MCF 10A (cell line): ENCODE measurements at regions not wholly inside any gene's neighbourhood (a gene's known extent, or its start where the extent isn't known, plus 50 kb on each side); places are given as distances from the start of the nearest gene placed in this dataset.

Experiments used
- BruUV-seq: library from RNA; stranded (reverse); fragments of 400-500 nt; replicated peaks from 2 replicates; lab custom pipeline; 2021; lab: Mats Ljungman, UMichigan
- CTCF ChIA-PET: fragments of 300-600 bp; sonication (Branson Sonifier 250); formaldehyde crosslinking; extraction: SDS; loops from one replicate; lab custom pipeline; 2021; ENCODE audit warnings: antibody characterized with exemption, inconsistent platforms; lab: Yijun Ruan, JAX
- POLR2A ChIA-PET: fragments of 300-600, 350-650 bp; sonication (Branson Sonifier 250); formaldehyde crosslinking; extraction: SDS; loops from one replicate; lab custom pipeline; 2020; ENCODE audit warnings: antibody characterized with exemption, inconsistent platforms; lab: Yijun Ruan, JAX
- DNase-seq: peaks from one replicate; pipeline ENCODE4 v3.0.0-alpha.2; 2018; ENCODE audit not compliant: unreplicated experiment
- H3K27ac Mint-ChIP-seq: one replicate; pipeline ENCODE4 v1.8.0; 2022; ENCODE audit warnings: mild to moderate bottlenecking, low read depth, mixed read lengths; ENCODE audit not compliant: unreplicated experiment
- H3K27me3 Mint-ChIP-seq: one replicate; pipeline ENCODE4 v1.8.0; 2022; ENCODE audit warnings: mixed read lengths; ENCODE audit not compliant: insufficient read depth, unreplicated experiment
- H3K36me3 Mint-ChIP-seq: one replicate; pipeline ENCODE4 v1.8.0; 2022; ENCODE audit warnings: mild to moderate bottlenecking, moderate library complexity, mixed read lengths; ENCODE audit not compliant: insufficient read depth, unreplicated experiment
- H3K4me1 Mint-ChIP-seq: one replicate; pipeline ENCODE4 v1.8.0; 2022; ENCODE audit warnings: mixed read lengths; ENCODE audit not compliant: insufficient read depth, unreplicated experiment
- H3K4me3 Mint-ChIP-seq: one replicate; pipeline ENCODE4 v1.8.0; 2022; ENCODE audit warnings: mild to moderate bottlenecking, moderate library complexity, mixed read lengths; ENCODE audit not compliant: unreplicated experiment
- H3K9me3 Mint-ChIP-seq: one replicate; pipeline ENCODE4 v1.8.0; 2022; ENCODE audit warnings: mixed read lengths; ENCODE audit not compliant: unreplicated experiment
- intact Hi-C: fragments of 100-400 bp; cut with micrococcal nuclease; formaldehyde crosslinking; loops from 2 replicates; pipeline ENCODE4 v1.14.1; 2022
- TF ChIP-seq, protein P1 (sequence below): fragments of 200-600 bp; IDR thresholded peaks from one replicate; pipeline ENCODE4 v1.8.0; 2022; ENCODE audit warnings: antibody characterized with exemption, mild to moderate bottlenecking; ENCODE audit not compliant: unreplicated experiment

DNA sequence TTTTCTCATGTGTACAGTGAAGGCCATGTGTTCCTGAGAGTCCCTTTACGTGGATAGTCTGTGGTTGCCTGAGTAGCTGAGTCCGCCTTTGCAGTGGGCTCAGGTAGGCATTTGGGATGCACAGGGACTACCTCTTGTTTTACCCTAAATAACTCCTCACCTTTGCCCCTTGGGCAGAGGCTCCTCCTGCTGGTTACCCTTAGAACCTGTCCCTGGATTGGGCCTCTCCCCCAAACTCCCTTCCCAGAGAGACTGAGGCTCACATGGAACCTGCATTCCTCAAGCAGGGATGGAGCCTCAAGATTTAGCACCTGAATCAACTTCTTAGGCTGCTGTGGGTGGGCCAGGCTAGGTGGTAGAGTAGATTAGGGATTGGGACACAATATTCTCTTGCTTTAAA lies 111.7 kb downstream of the FOXD2 start:
- intact Hi-C loops = no loop called here
- ChIA-PET POLR2A (no interaction called here), CTCF (interaction anchor here (0.7 to 1.3 kb wide), 2 partner anchors 46 to 161 kb away, joined by 4 read pairs; no protein-coding TSS in a partner anchor)
- Mint-ChIP-seq H3K9me3 (no peaks in the 10 kb centered on the region), H3K4me1 (no peaks in the 10 kb centered on the region), H3K4me3 (no peak overlapping the region), H3K36me3 (no peaks in the 10 kb centered on the region), H3K27me3 (no peaks in the 10 kb centered on the region), H3K27ac (no peak overlapping the region)
- BruUV-seq = no TSS peak
- TF ChIP-seq, protein P1, sequence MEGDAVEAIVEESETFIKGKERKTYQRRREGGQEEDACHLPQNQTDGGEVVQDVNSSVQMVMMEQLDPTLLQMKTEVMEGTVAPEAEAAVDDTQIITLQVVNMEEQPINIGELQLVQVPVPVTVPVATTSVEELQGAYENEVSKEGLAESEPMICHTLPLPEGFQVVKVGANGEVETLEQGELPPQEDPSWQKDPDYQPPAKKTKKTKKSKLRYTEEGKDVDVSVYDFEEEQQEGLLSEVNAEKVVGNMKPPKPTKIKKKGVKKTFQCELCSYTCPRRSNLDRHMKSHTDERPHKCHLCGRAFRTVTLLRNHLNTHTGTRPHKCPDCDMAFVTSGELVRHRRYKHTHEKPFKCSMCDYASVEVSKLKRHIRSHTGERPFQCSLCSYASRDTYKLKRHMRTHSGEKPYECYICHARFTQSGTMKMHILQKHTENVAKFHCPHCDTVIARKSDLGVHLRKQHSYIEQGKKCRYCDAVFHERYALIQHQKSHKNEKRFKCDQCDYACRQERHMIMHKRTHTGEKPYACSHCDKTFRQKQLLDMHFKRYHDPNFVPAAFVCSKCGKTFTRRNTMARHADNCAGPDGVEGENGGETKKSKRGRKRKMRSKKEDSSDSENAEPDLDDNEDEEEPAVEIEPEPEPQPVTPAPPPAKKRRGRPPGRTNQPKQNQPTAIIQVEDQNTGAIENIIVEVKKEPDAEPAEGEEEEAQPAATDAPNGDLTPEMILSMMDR = no peak
- no peak for DNase-seq

DNA sequence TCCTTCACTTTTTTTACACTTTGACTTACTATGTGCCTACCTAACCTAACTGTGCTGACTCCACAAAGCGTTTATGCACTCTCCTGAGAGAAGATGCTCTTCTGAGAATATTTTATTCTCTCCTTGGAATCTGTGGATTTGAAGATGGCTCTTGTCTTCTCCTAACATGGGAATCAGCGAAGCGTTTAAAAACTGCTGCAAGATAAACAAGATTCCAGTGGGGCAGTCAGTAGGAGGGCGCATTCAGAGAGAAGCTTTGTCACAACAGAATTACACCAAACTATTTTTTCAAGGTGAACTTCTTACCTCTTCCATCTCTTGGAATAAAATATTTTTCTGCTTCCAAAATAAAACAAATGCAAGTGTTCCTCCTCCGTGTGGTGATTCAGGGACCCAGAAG lies 113.1 kb downstream of the FOXD2 start:
- ChIA-PET POLR2A (no interaction called here), CTCF (interaction anchor here (0.9 to 2.0 kb wide), 3 partner anchors 9 to 128 kb away, joined by 3 to 7 read pairs (median 3); partner anchors contain the start of gene FOXD2)
- no peaks in the 10 kb centered on the region for H3K36me3 Mint-ChIP-seq
- no TSS peak for BruUV-seq
- intact Hi-C loops = no loop called here
- no peaks in the 10 kb centered on the region for H3K4me1 Mint-ChIP-seq
- H3K27ac Mint-ChIP-seq = no peak overlapping the region
- H3K4me3 Mint-ChIP-seq = no peak overlapping the region
- DNase-seq = no peak
- H3K27me3 Mint-ChIP-seq = no peaks in the 10 kb centered on the region
- TF ChIP-seq, protein P1 = no peak
- H3K9me3 Mint-ChIP-seq = no peaks in the 10 kb centered on the region

DNA sequence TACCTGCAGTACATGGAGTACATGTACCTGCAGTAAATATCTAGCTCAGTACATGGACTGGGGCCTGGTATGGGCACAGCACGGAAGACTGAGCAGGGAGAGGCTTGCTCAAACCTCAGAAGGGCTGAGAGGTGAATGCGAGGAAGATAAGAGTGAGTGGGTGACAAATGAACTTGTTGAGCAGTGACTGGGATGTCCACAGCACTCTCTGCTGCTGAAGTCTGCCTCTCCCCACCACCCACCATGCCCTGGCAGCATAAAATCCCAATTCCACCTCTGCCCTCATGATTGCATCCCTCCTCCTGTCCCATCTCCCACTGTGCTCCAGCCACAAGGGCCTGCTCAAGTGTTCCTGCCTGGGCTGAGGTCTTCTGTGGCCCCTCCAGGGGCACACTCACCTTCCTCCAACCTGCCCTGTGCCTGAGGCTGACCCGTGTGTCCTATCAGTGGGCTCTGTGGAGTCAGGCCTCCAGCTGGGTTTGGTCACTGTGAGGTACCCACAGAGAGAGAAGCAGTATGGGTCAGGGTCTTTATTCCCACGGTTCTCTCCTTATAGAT lies 114.2 kb downstream of the FOXD2 start:
- TF ChIP-seq, protein P1 = no peak
- ChIA-PET CTCF (interaction anchor here (0.9 to 2.0 kb wide), 3 partner anchors 8 to 158 kb away, joined by 3 to 7 read pairs (median 3); no protein-coding TSS in a partner anchor), POLR2A (no interaction called here)
- H3K27ac Mint-ChIP-seq = no peak overlapping the region
- no peaks in the 10 kb centered on the region for H3K36me3 Mint-ChIP-seq
- intact Hi-C loops = no loop called here
- no TSS peak for BruUV-seq
- H3K9me3 Mint-ChIP-seq = no peaks in the 10 kb centered on the region
- H3K4me3 Mint-ChIP-seq = no peak overlapping the region
- H3K4me1 Mint-ChIP-seq = no peaks in the 10 kb centered on the region
- no peak for DNase-seq
- H3K27me3 Mint-ChIP-seq = no peaks in the 10 kb centered on the region

DNA sequence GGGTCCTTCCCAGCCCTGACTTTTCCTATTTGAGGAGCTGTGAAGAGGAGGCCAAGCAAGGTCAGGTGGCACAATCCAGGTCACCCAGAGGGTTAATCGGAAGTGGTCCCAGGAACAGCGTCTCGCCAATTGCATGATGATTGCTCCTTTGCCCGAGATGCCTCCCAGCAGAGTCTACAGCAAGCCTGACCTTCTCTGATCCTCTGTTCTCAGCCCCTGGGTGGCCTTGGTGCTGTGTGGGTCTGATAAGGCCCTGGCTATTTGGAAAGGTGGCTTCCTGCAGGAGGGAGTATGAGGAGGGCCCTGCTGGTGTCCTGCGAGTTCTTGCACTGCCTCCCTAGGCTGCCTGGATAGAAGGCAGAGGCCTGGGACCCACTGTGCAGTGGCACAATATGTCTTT lies 116.2 kb downstream of the FOXD2 start:
- DNase-seq = no peak
- TF ChIP-seq, protein P1 = no peak
- H3K36me3 Mint-ChIP-seq = no peaks in the 10 kb centered on the region
- intact Hi-C loops = no loop called here
- no peak overlapping the region for H3K27ac Mint-ChIP-seq
- no peaks in the 10 kb centered on the region for H3K9me3 Mint-ChIP-seq
- BruUV-seq = no TSS peak
- no peaks in the 10 kb centered on the region for H3K4me1 Mint-ChIP-seq
- H3K27me3 Mint-ChIP-seq = no peaks in the 10 kb centered on the region
- ChIA-PET POLR2A (no interaction called here), CTCF (interaction anchor here (1.3 to 1.4 kb wide), 2 partner anchors 13 to 15 kb away, joined by 4 to 6 read pairs; no protein-coding TSS in a partner anchor)
- no peak overlapping the region for H3K4me3 Mint-ChIP-seq
